Keratinocyte (primary cell): ENCODE measurements at regions not wholly inside any gene's neighbourhood (a gene's known extent, or its start where the extent isn't known, plus 50 kb on each side); places are given as distances from the start of the nearest gene placed in this dataset.
"Not testable (repeated sequence)": the region's sequence is repeated elsewhere in the genome, so short reads cannot be mapped to it uniquely, and the experiment has no call there.

ENCODE experiments used
- DNase-seq: peaks from one replicate; pipeline ENCODE4 v3.0.0-alpha.2; 2011; ENCODE audit warnings: low read depth, missing footprints, low spot score
- FAIRE-seq: peaks from 2 replicates; lab custom pipeline; 2011; peaks lifted over from hg19 to GRCh38; lab: Jason Lieb, UNC
- H2AFZ ChIP-seq: 2 replicates; pipeline ENCODE4 v1.6.0; 2012; ENCODE audit warnings: low read length, control low read depth, inconsistent platforms; ENCODE audit not compliant: control insufficient read depth
- H3K27ac ChIP-seq: 2 replicates; pipeline ENCODE4 v1.5.1; 2011; ENCODE audit warnings: low read length; ENCODE audit not compliant: control insufficient read depth, insufficient read depth
- H3K27me3 ChIP-seq: 3 replicates; pipeline ENCODE4 v1.6.0; 2011; ENCODE audit warnings: low read length; ENCODE audit not compliant: control insufficient read depth, insufficient read depth; ENCODE audit errors: extremely low read depth
- H3K36me3 ChIP-seq, 2 experiments: 2 replicates in 1 of 2; 3 replicates in 1 of 2; pipeline ENCODE4 v1.5.1; 2011; ENCODE audit warnings: low read length in 2 of 2, mild to moderate bottlenecking in 1 of 2; ENCODE audit not compliant: control insufficient read depth in 2 of 2, insufficient read depth in 2 of 2; ENCODE audit errors: extremely low read depth in 1 of 2
- H3K4me1 ChIP-seq: 3 replicates; pipeline ENCODE4 v1.5.1; 2011; ENCODE audit warnings: low read length; ENCODE audit not compliant: control insufficient read depth, insufficient read depth; ENCODE audit errors: extremely low read depth
- H3K4me2 ChIP-seq: 3 replicates; pipeline ENCODE4 v1.6.0; 2011; ENCODE audit warnings: low read depth, low read length; ENCODE audit not compliant: control insufficient read depth, insufficient read depth; ENCODE audit errors: extremely low read depth
- H3K4me3 ChIP-seq, 3 experiments: fragments of 200-600 bp in 1 of 3; sonication (generic) in 1 of 3; 2 replicates in 2 of 3; 3 replicates in 1 of 3; pipeline ENCODE4 v1.5.1; 2011 to 2016; ENCODE audit warnings: low read length in 3 of 3, mild to moderate bottlenecking in 3 of 3, control low read depth in 2 of 3, inconsistent platforms in 1 of 3, low read depth in 1 of 3, mixed read lengths in 1 of 3, mixed run types in 1 of 3, moderate library complexity in 1 of 3; ENCODE audit not compliant: control insufficient read depth in 2 of 3, insufficient read depth in 2 of 3; ENCODE audit errors: extremely low read depth in 1 of 3
- H3K79me2 ChIP-seq: 2 replicates; pipeline ENCODE4 v1.6.0; 2012; ENCODE audit warnings: low read length; ENCODE audit not compliant: control insufficient read depth, insufficient read depth
- H3K9ac ChIP-seq: 3 replicates; pipeline ENCODE4 v1.6.0; 2011; ENCODE audit warnings: low read length; ENCODE audit not compliant: control insufficient read depth, insufficient read depth; ENCODE audit errors: extremely low read depth
- H3K9me1 ChIP-seq: 3 replicates; pipeline ENCODE4 v1.6.0; 2011; ENCODE audit warnings: low read length; ENCODE audit not compliant: control insufficient read depth, insufficient read depth; ENCODE audit errors: extremely low read depth
- H3K9me3 ChIP-seq: 2 replicates; pipeline ENCODE4 v1.5.1; 2012; ENCODE audit warnings: low read depth, low read length; ENCODE audit not compliant: control insufficient read depth
- H4K20me1 ChIP-seq: 3 replicates; pipeline ENCODE4 v1.6.0; 2011; ENCODE audit warnings: low read length; ENCODE audit not compliant: control insufficient read depth, insufficient read depth; ENCODE audit errors: extremely low read depth
- EZH2 ChIP-seq: IDR thresholded peaks from one replicate; pipeline ENCODE4 v1.6.1; 2012; ENCODE audit warnings: inconsistent platforms, mild to moderate bottlenecking, low read length, moderate library complexity
- dilution Hi-C: fragments of 300-500 bp; cut with MboI; formaldehyde crosslinking; loops from one replicate; pipeline ENCODE4 v1.7.0; 2020; ENCODE audit warnings: low sequenced_read_pairs; ENCODE audit not compliant: extremely low pct_ligation_motif_present
- TF ChIP-seq, protein P1 (sequence below), 3 experiments: IDR thresholded peaks in 1 of 3; conservative IDR thresholded peaks in 1 of 3; optimal IDR thresholded peaks in 1 of 3; 2 replicates in 2 of 3; 3 replicates in 1 of 3; pipeline versions ENCODE3 to v1.5.1; 2011; ENCODE audit warnings: low read length in 3 of 3, mild to moderate bottlenecking in 3 of 3, moderate library complexity in 2 of 3, control low read depth in 1 of 3, inconsistent platforms in 1 of 3; ENCODE audit not compliant: insufficient read depth in 2 of 3; ENCODE audit errors: extremely low read depth in 1 of 3

DNA sequence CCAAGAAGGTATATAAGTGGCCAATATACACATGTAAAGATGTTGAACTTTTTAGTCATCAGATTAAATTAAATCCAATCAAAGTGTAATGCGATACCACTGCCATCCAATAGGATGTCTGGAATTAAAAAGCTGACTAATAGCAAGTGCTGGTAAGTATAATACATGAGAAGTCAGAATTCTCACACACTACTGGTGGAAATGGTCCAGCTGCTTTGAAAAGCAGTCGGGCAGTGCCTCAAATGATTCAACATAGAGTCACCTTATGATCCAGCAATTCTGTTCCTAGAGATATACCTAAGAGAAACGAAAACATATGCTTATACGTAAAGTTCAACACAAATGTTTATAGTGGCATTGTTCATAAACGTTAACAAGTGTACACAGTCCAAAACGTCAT lies 124.1 kb upstream of the MYT1L start:
- H3K9me3 ChIP-seq, result no peaks in the 10 kb centered on the region
- DNase-seq (peak; percentile 9), FAIRE-seq (peak; percentile 61)
- H3K4me2 ChIP-seq, result no peak overlapping the region
- H3K36me3 ChIP-seq, result no peaks in the 10 kb centered on the region
- no peak overlapping the region for H3K9ac ChIP-seq
- H4K20me1 ChIP-seq, result no peaks in the 10 kb centered on the region
- no peak overlapping the region for H3K4me3 ChIP-seq
- H3K4me1 ChIP-seq, result no peaks in the 10 kb centered on the region
- no peaks in the 10 kb centered on the region for H3K79me2 ChIP-seq
- H3K27ac ChIP-seq, result no peak overlapping the region
- TF ChIP-seq EZH2, result no peak
- TF ChIP-seq, protein P1, sequence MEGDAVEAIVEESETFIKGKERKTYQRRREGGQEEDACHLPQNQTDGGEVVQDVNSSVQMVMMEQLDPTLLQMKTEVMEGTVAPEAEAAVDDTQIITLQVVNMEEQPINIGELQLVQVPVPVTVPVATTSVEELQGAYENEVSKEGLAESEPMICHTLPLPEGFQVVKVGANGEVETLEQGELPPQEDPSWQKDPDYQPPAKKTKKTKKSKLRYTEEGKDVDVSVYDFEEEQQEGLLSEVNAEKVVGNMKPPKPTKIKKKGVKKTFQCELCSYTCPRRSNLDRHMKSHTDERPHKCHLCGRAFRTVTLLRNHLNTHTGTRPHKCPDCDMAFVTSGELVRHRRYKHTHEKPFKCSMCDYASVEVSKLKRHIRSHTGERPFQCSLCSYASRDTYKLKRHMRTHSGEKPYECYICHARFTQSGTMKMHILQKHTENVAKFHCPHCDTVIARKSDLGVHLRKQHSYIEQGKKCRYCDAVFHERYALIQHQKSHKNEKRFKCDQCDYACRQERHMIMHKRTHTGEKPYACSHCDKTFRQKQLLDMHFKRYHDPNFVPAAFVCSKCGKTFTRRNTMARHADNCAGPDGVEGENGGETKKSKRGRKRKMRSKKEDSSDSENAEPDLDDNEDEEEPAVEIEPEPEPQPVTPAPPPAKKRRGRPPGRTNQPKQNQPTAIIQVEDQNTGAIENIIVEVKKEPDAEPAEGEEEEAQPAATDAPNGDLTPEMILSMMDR (optimal IDR thresholded peaks at IDR 0.05 in 1 of 3, IDR thresholded peaks at IDR 0.05 in 1 of 3, conservative IDR thresholded peaks at IDR 0.05 in 1 of 3; ENCODE audit: extremely low read depth in 1 of 3, insufficient read depth in 2 of 3, low read length in 3 of 3), result no peak
- dilution Hi-C loops, result no loop called here
- H3K9me1 ChIP-seq, result no peaks in the 10 kb centered on the region
- no peaks in the 10 kb centered on the region for H3K27me3 ChIP-seq
- H2AFZ ChIP-seq, result no peak overlapping the region

DNA sequence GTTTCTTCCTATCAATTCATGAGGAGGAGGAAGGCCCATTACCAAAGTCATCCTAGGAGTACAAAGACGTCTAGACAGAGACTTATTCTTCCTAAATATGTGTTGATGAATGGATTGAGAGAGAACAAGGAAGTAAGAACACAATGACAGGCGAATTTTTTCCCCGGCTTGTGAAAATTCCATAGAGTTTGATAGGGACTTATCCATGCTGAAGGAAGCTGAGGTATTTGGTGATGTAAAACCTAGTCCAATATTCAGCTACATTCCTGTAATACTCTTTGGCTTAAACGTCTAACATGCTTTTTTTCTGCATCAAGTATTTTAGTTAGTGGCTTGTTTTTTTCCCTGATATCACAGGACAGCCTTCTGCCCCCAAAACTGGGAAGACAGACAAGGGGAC lies 121.9 kb upstream of the MYT1L start:
- no peaks in the 10 kb centered on the region for H3K36me3 ChIP-seq

DNA sequence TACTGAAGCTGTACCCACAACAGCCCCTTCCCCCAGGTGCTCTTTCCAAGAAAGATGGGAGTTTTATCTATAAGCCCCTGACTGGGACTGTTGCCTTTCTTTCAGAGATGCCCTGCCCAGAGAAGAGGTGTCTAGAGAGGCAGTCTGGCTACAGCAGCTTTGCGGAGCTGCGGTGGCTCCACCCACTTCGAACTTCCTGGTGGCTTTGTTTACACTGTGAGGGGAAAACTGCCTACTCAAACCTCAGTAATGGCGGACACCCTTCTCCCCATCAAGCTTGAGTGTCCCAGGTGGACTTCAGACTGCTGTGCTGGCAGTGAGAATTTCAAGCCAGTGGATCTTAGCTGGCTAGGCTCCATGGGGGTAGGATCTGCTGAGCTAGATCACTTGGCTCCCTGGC lies 120.2 kb upstream of the MYT1L start:
- H3K9me1 ChIP-seq, H3K79me2 ChIP-seq, H3K9me3 ChIP-seq, H3K27ac ChIP-seq, H3K4me3 ChIP-seq, FAIRE-seq, H3K4me1 ChIP-seq, H3K36me3 ChIP-seq, DNase-seq, H2AFZ ChIP-seq, H3K27me3 ChIP-seq, H3K4me2 ChIP-seq, dilution Hi-C loops, H4K20me1 ChIP-seq, H3K9ac ChIP-seq: not testable (repeated sequence)

More for the DNA sequence above, 121.9 kb upstream of the MYT1L start:
- TF ChIP-seq, protein P1 (optimal IDR thresholded peaks at IDR 0.05 in 1 of 3, IDR thresholded peaks at IDR 0.05 in 1 of 3, conservative IDR thresholded peaks at IDR 0.05 in 1 of 3; ENCODE audit: extremely low read depth in 1 of 3, insufficient read depth in 2 of 3, low read length in 3 of 3), result no peak
- TF ChIP-seq EZH2, result no peak
- no peaks in the 10 kb centered on the region for H3K9me3 ChIP-seq
- H3K4me3 ChIP-seq, result no peak overlapping the region
- H3K79me2 ChIP-seq, result no peaks in the 10 kb centered on the region
- no peaks in the 10 kb centered on the region for H3K9me1 ChIP-seq
- no peak overlapping the region for H3K4me2 ChIP-seq
- H3K4me1 ChIP-seq, result no peaks in the 10 kb centered on the region
- H3K27me3 ChIP-seq, result no peaks in the 10 kb centered on the region
- no peak overlapping the region for H3K27ac ChIP-seq
- no peak overlapping the region for H2AFZ ChIP-seq
- no peak overlapping the region for H3K9ac ChIP-seq
- no peak for FAIRE-seq
- DNase-seq, result no peak
- H4K20me1 ChIP-seq, result no peaks in the 10 kb centered on the region
- dilution Hi-C loops, result no loop called here
